ENCODE measurements at regions not wholly inside any gene's neighbourhood (a gene's known extent, or its start where the extent isn't known, plus 50 kb on each side); places are given as distances from the start of the nearest gene placed in this dataset.
"Not testable (repeated sequence)": the region's sequence is repeated elsewhere in the genome, so short reads cannot be mapped to it uniquely, and the experiment has no call there.

GRCh38 chr10:9097206-9097990 is 1042.9 kb downstream of the GATA3 start:
- no peak for DNase-seq (ENCODE audit: low read depth)

GRCh38 chr10:9097991-9098306 is 1043.5 kb downstream of the GATA3 start:
- DNase-seq (ENCODE audit: low read depth): no peak

GRCh38 chr10:9102026-9102425 is 1047.5 kb downstream of the GATA3 start:
- no peak for DNase-seq (ENCODE audit: low read depth)

- DNase-seq (ENCODE audit: low read depth): no peak
Measured at GRCh38 chr10:9103301-9103700, 1048.8 kb downstream of the GATA3 start.

- DNase-seq (ENCODE audit: low read depth): no peak
Measured at GRCh38 chr10:9111976-9112375, 1057.5 kb downstream of the GATA3 start.

GRCh38 chr10:9126728-9127127 is 1072.2 kb downstream of the GATA3 start:
- no peak for DNase-seq (ENCODE audit: low read depth)

- no peak for DNase-seq (ENCODE audit: low read depth)
Measured at GRCh38 chr10:9137368-9137767, 1082.9 kb downstream of the GATA3 start.

- DNase-seq (ENCODE audit: low read depth): not testable (repeated sequence)
Measured at GRCh38 chr10:9138829-9139228, 1084.3 kb downstream of the GATA3 start.

- no peak for DNase-seq (ENCODE audit: low read depth)
Measured at GRCh38 chr10:9140373-9140772, 1085.9 kb downstream of the GATA3 start.

GRCh38 chr10:9147475-9147874 is 1093.0 kb downstream of the GATA3 start:
- no peak for DNase-seq (ENCODE audit: low read depth)

- DNase-seq (ENCODE audit: low read depth): no peak
Measured at GRCh38 chr10:9149134-9149533, 1094.6 kb downstream of the GATA3 start.

- DNase-seq (ENCODE audit: low read depth): not testable (repeated sequence)
Measured at GRCh38 chr10:9153057-9153456, 1098.6 kb downstream of the GATA3 start.

- no peak for DNase-seq (ENCODE audit: low read depth)
Measured at GRCh38 chr10:9157656-9158055, 1103.2 kb downstream of the GATA3 start.

GRCh38 chr10:9158675-9159074 is 1104.2 kb downstream of the GATA3 start:
- DNase-seq (ENCODE audit: low read depth): no peak

- no peak for DNase-seq (ENCODE audit: low read depth)
Measured at GRCh38 chr10:9160275-9160674, 1105.8 kb downstream of the GATA3 start.

GRCh38 chr10:9163699-9164098 is 1109.2 kb downstream of the GATA3 start:
- no peak for DNase-seq (ENCODE audit: low read depth)

GRCh38 chr10:9166770-9167169 is 1112.3 kb downstream of the GATA3 start:
- no peak for DNase-seq (ENCODE audit: low read depth)

GRCh38 chr10:9172276-9172675 is 1117.8 kb downstream of the GATA3 start:
- DNase-seq (ENCODE audit: low read depth): no peak

GRCh38 chr10:9175200-9175599 is 1120.7 kb downstream of the GATA3 start:
- DNase-seq (ENCODE audit: low read depth): no peak

GRCh38 chr10:9183197-9183880 is 1128.9 kb downstream of the GATA3 start:
- not testable (repeated sequence) for DNase-seq (ENCODE audit: low read depth)

GRCh38 chr10:9188022-9188810 is 1133.7 kb downstream of the GATA3 start:
- DNase-seq (ENCODE audit: low read depth): no peak

GRCh38 chr10:9189448-9189847 is 1135.0 kb downstream of the GATA3 start:
- DNase-seq (ENCODE audit: low read depth): no peak

- no peak for DNase-seq (ENCODE audit: low read depth)
Measured at GRCh38 chr10:9193120-9193519, 1138.6 kb downstream of the GATA3 start.
